Small intestine (tissue), 7 donors: ENCODE measurements at regions not wholly inside any gene's neighbourhood (a gene's known extent, or its start where the extent isn't known, plus 50 kb on each side); places are given as distances from the start of the nearest gene placed in this dataset.

ENCODE experiments used
- DNase-seq, 2 donors: peaks; one replicate each; pipeline versions ENCODE4 v3.0.0 to v3.0.0-alpha.2; 2013
- FAIRE-seq: peaks from 2 replicates; lab custom pipeline; 2012; peaks lifted over from hg19 to GRCh38; lab: Jason Lieb, UNC
- H3K27ac ChIP-seq, 3 donors: one replicate each; pipeline ENCODE4 v1.5.1; 2013; ENCODE audit warnings: low read length in 2 of 3, mild to moderate bottlenecking in 2 of 3, control low read depth in 1 of 3, inconsistent platforms in 1 of 3, low read depth in 1 of 3, moderate library complexity in 1 of 3
- H3K27me3 ChIP-seq, 3 donors: one replicate each; pipeline ENCODE4 v1.6.1; 2013; ENCODE audit warnings: low read length in 3 of 3, inconsistent platforms in 1 of 3; ENCODE audit not compliant: control insufficient read depth in 3 of 3, insufficient read depth in 3 of 3
- H3K36me3 ChIP-seq, 3 donors: one replicate each; pipeline ENCODE4 v1.6.1; 2013; ENCODE audit warnings: low read length in 3 of 3, inconsistent platforms in 1 of 3, low read depth in 1 of 3, mild to moderate bottlenecking in 1 of 3, moderate library complexity in 1 of 3; ENCODE audit not compliant: control insufficient read depth in 3 of 3, insufficient read depth in 2 of 3
- H3K4me1 ChIP-seq, 3 donors: one replicate each; pipeline ENCODE4 v1.6.1; 2013; ENCODE audit warnings: low read length in 2 of 3, inconsistent platforms in 1 of 3, low read depth in 1 of 3, mild to moderate bottlenecking in 1 of 3, moderate library complexity in 1 of 3; ENCODE audit not compliant: control insufficient read depth in 3 of 3, insufficient read depth in 2 of 3
- H3K4me3 ChIP-seq, 3 donors: one replicate each; pipeline ENCODE4 v1.5.1; 2013; ENCODE audit warnings: low read length in 3 of 3, control low read depth in 1 of 3, inconsistent platforms in 1 of 3, low read depth in 1 of 3, mild to moderate bottlenecking in 1 of 3, moderate library complexity in 1 of 3
- H3K9me3 ChIP-seq, 2 donors: one replicate each; pipeline ENCODE4 v1.6.1; 2013; ENCODE audit warnings: low read depth in 1 of 2, low read length in 1 of 2; ENCODE audit not compliant: control insufficient read depth in 2 of 2, insufficient read depth in 1 of 2
- WGBS, 3 donors: extraction: QIAGEN DNeasy Blood & Tissue Kit; methylation state at CpG; one replicate each; pipeline ENCODE4 v1.1.7; 2013; 5-methylcytosine and 5-hydroxymethylcytosine counted together
- donor health status: healthy with polysubstance abuse.
- donor health status: control.
- donor health status: control.
- donor health status: Bipolar disorder and iron deficiency.
- donor health status: healthy.

GRCh38 chr6:105808571-105808970 lies 277.6 kb upstream of the PRDM1 start:
- peaks cover 3 to 23% (median 9%) of the 10 kb centered on the region in 3 donors for H3K4me1 ChIP-seq
- no peaks in the 10 kb centered on the region for H3K27me3 ChIP-seq
- no peak overlapping the region for H3K4me3 ChIP-seq
- FAIRE-seq = no peak
- H3K27ac ChIP-seq = peak overlapping the region in 1 of 3 donors; percentile 6
- 78 to 86% (median 81%) methylated on average over 2 of the region's 2 CpGs for WGBS, 3 donors
- no peak for DNase-seq
- H3K36me3 ChIP-seq = no peaks in the 10 kb centered on the region
- no peaks in the 10 kb centered on the region for H3K9me3 ChIP-seq

- Histone ChIP-seq H3K9me3 (no peaks in the 10 kb centered on the region), H3K4me3 (no peak overlapping the region), H3K4me1 (peaks cover 3 to 20% (median 9%) of the 10 kb centered on the region in 3 donors), H3K27me3 (no peaks in the 10 kb centered on the region), H3K36me3 (no peaks in the 10 kb centered on the region), H3K27ac (no peak overlapping the region)
- no peak for DNase-seq
- no peak for FAIRE-seq
- 92 to 96% (median 95%) methylated on average over 4 of the region's 4 CpGs for WGBS, 3 donors
Observed at GRCh38 chr6:105807905-105808304, 278.2 kb upstream of the PRDM1 start.

GRCh38 chr6:105806486-105806920 lies 279.6 kb upstream of the PRDM1 start:
- FAIRE-seq (no peak), DNase-seq (no peak)
- Histone ChIP-seq H3K36me3 (no peaks in the 10 kb centered on the region), H3K27ac (peak overlapping the region in 1 of 3 donors; percentile 14), H3K4me3 (no peak overlapping the region), H3K27me3 (no peaks in the 10 kb centered on the region), H3K4me1 (peaks cover 3 to 20% (median 9%) of the 10 kb centered on the region in 3 donors), H3K9me3 (no peaks in the 10 kb centered on the region)
- 69 to 93% (median 80%) methylated on average over 3 of the region's 3 CpGs for WGBS, 3 donors

- H3K9me3 ChIP-seq = no peaks in the 10 kb centered on the region
- WGBS, 3 donors = 67 to 69% (median 68%) methylated on average over 2 of the region's 2 CpGs
Observed at GRCh38 chr6:105805501-105806023, 280.6 kb upstream of the PRDM1 start.

GRCh38 chr6:105804424-105804823 lies 281.7 kb upstream of the PRDM1 start:
- Histone ChIP-seq H3K36me3 (no peaks in the 10 kb centered on the region), H3K27me3 (no peaks in the 10 kb centered on the region), H3K27ac (no peak overlapping the region), H3K4me3 (no peak overlapping the region), H3K4me1 (peaks cover 0 to 6% (median 3%) of the 10 kb centered on the region in 3 donors), H3K9me3 (no peaks in the 10 kb centered on the region)
- FAIRE-seq (no peak), DNase-seq (no peak)
- WGBS, 3 donors = 59 to 92% (median 89%) methylated on average over 3 of the region's 3 CpGs

More at GRCh38 chr6:105805501-105806023, 280.6 kb upstream of the PRDM1 start:
- DNase-seq (no peak), FAIRE-seq (no peak)
- no peak overlapping the region for H3K27ac ChIP-seq
- peaks cover 3 to 17% (median 7%) of the 10 kb centered on the region in 3 donors for H3K4me1 ChIP-seq
- H3K27me3 ChIP-seq = no peaks in the 10 kb centered on the region
- no peaks in the 10 kb centered on the region for H3K36me3 ChIP-seq
- no peak overlapping the region for H3K4me3 ChIP-seq

DNA sequence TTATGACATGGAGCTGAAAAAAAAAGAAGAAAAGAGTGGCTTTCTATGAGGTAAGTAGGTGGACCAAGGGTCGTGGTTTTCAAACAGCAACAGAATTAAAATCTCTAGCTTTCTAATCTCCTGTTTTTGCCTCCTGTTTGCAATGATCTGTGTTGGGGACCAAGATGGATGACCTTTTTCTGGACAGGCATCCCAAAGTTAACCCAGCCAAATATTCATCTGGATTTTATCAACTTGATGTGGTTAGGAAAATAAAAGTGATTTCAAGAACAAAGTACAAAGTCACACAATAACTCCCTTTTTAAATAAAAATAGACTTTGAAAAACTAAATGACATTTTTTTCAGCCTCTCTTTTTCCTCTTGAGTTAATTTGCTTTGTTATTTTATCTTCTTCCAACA lies 282.1 kb upstream of the PRDM1 start:
- no peaks in the 10 kb centered on the region for H3K9me3 ChIP-seq

GRCh38 chr6:105803442-105803841 lies 282.7 kb upstream of the PRDM1 start:
- no peaks in the 10 kb centered on the region for H3K36me3 ChIP-seq
- H3K27ac ChIP-seq = no peak overlapping the region
- H3K9me3 ChIP-seq = no peaks in the 10 kb centered on the region
- no peaks in the 10 kb centered on the region for H3K27me3 ChIP-seq
- H3K4me3 ChIP-seq = no peak overlapping the region
- H3K4me1 ChIP-seq = no peaks in the 10 kb centered on the region
- FAIRE-seq (no peak), DNase-seq (no peak)
- WGBS, 3 donors = 78 to 82% (median 81%) methylated on average over 2 of the region's 2 CpGs

More for the DNA sequence above, 282.1 kb upstream of the PRDM1 start:
- no peak overlapping the region for H3K27ac ChIP-seq
- no peaks in the 10 kb centered on the region for H3K36me3 ChIP-seq
- H3K4me3 ChIP-seq = no peak overlapping the region
- DNase-seq = no peak
- WGBS, 3 donors = 57 to 90% (median 69%) methylated on average over 1 of the region's 1 CpG
- FAIRE-seq = no peak
- H3K27me3 ChIP-seq = no peaks in the 10 kb centered on the region
- peaks cover 0 to 2% (median 0%) of the 10 kb centered on the region in 3 donors for H3K4me1 ChIP-seq

DNA sequence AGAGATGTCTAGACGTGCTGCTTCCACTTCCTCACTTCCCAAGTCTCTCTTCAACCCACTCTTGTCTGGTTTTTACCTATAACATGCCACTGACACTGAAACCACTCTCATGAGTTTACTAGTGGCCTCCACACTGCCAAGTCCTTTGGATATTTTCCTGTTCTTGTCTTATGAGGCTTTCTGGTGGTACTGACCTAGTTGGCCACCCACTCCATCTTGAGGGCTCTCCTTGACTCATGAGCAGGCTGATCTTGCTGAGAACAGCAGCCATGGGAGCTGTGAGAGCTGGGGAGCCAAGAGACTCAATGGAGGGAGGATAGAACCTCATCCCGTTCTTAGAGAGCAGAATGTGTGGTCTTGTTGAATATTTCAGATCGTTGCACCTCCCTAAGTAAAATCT lies 283.4 kb upstream of the PRDM1 start:
- no peaks in the 10 kb centered on the region for H3K9me3 ChIP-seq
- no peaks in the 10 kb centered on the region for H3K36me3 ChIP-seq
- H3K4me1 ChIP-seq = peaks cover 0 to 2% (median 0%) of the 10 kb centered on the region in 3 donors
- DNase-seq (no peak), FAIRE-seq (no peak)
- no peak overlapping the region for H3K4me3 ChIP-seq
- WGBS, 3 donors = 85 to 92% (median 92%) methylated on average over 3 of the region's 3 CpGs
- H3K27ac ChIP-seq = no peak overlapping the region
- H3K27me3 ChIP-seq = no peaks in the 10 kb centered on the region

- H3K4me3 ChIP-seq = no peak overlapping the region
- FAIRE-seq = no peak
- H3K4me1 ChIP-seq = peaks cover 0 to 20% (median 4%) of the 10 kb centered on the region in 3 donors
- H3K9me3 ChIP-seq = no peaks in the 10 kb centered on the region
- peak in 1 of 2 donors; percentile 51 for DNase-seq
- 22 to 49% (median 33%) methylated on average over 2 of the region's 2 CpGs for WGBS, 3 donors
- no peaks in the 10 kb centered on the region for H3K27me3 ChIP-seq
- H3K36me3 ChIP-seq = no peaks in the 10 kb centered on the region
- no peak overlapping the region for H3K27ac ChIP-seq
Observed at GRCh38 chr6:105800871-105801270, 285.3 kb upstream of the PRDM1 start.
